ENCODE measurements at regions not wholly inside any gene's neighbourhood (a gene's known extent, or its start where the extent isn't known, plus 50 kb on each side); places are given as distances from the start of the nearest gene placed in this dataset.

GRCh38 chrX:43525901-43526610, 130.0 kb upstream of the MAOA start:
- no peak for DNase-seq

DNA sequence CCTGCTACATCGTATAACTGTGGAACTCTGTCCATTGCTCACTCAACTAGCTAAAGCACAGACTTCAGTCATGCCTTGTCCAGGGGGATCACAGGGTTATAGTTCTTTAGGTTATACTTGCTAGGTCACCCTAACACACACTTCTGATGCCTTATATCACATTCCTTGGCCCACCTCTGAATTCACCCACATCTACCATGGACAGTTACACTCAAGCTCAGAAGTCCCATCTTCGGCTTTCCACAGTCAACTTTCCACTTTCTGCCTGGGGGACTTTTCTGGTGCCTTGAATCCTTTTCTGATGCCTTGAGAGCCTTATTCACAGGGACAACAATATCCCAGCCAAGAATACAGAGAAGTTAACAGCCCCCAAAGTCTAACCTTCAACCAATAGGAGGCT, 129.2 kb upstream of the MAOA start:
- no peak for DNase-seq

- DNase-seq = no peak
These were observed 128.3 kb upstream of the MAOA start for GRCh38 chrX:43527801-43528200.

GRCh38 chrX:43530837-43531236, 125.3 kb upstream of the MAOA start:
- no peak for DNase-seq

- DNase-seq = no peak
These were observed 115.8 kb upstream of the MAOA start for GRCh38 chrX:43540318-43540717.

GRCh38 chrX:43551590-43551989, 104.5 kb upstream of the MAOA start:
- DNase-seq = no peak

GRCh38 chrX:43552156-43552555, 103.9 kb upstream of the MAOA start:
- DNase-seq = no peak

GRCh38 chrX:43552703-43553102, 103.4 kb upstream of the MAOA start:
- no peak for DNase-seq

DNA sequence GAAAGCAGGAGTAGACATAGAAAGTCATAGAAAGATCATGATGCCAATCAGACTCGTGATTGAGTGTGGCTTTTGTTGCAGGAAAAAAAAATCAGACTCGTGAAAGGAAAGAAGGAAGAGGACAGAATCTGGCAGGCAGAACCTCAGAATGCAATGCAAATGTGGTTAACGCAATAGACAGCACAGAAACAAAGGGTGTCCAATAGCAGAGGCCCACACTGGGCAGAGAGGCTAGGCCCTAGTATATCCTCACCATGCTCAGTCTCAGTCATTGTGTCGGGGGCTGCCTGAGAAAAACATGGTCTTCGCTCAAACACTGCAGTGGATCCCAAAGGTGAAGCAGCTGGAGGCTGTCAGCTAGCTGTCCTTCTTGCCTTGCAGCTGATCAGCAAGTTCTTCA, 102.8 kb upstream of the MAOA start:
- no peak for DNase-seq

GRCh38 chrX:43556207-43556606, 99.9 kb upstream of the MAOA start:
- no peak for DNase-seq

- DNase-seq = peak; percentile 61
These were observed 98.3 kb upstream of the MAOA start for GRCh38 chrX:43557792-43558191.

DNA sequence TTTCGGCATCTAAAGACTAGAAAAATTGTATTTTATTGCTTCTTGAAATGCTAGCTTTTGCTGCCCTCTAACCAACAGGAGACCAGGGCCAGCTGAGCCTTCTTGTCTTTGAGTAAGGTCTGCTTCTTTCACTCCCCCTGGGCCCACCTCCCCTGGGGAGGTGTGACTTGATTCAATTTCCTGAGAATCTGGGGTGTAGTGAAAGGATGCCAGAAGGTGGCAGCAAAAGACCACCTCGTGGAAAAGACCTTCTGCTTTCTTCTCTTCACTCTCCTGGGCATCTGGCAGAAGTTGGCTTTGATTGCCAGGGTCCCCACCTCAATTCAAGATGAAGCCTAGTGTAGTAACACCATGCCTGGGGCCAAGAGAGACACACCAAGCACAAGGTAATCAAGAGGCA, 96.5 kb upstream of the MAOA start:
- peak; percentile 40 for DNase-seq

- DNase-seq = no peak
These were observed 95.7 kb upstream of the MAOA start for GRCh38 chrX:43560247-43560946.

DNA sequence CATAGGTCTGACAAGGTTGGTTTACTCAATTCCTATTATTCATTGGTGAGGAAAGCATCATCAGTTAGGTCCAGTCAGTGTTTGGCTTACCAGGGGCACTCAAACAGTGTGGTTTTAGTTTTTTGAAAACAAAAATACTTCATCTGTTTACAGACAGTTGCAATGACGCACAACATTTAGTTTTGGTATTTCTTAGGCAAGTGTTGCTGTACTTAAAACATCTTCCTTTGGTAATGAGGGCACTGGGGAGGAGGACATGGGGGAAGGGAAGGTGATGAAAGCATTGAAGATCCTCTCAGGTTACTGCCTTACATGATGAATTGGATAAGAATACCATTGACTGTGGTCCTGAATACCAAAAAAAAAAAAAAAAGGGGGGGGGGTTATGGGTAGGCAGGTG, 93.7 kb upstream of the MAOA start:
- no peak for DNase-seq

- no peak for DNase-seq
These were observed 91.1 kb upstream of the MAOA start for GRCh38 chrX:43564953-43565352.

GRCh38 chrX:43566170-43566569, 89.9 kb upstream of the MAOA start:
- DNase-seq = no peak

GRCh38 chrX:43573441-43574015, 82.6 kb upstream of the MAOA start:
- DNase-seq = no peak

DNA sequence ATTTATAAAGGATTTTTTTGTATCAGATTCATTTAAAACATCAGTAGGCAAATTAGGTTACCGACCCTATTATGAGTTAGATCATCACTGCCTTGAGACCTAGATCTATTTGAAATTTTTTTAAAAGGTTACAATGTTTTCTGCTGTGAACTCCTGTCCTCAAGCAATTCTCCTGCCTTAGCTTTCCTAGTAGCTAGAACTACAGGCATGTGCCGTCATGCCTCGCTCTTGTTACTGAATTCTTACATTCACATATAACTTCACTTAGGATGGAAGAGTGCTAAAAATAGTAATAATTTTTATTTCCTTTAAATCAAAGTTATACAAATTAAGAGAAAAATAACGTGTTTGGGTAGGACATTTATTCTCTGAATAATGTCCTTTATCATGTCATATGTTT, 75.5 kb upstream of the MAOA start:
- no peak for DNase-seq

DNA sequence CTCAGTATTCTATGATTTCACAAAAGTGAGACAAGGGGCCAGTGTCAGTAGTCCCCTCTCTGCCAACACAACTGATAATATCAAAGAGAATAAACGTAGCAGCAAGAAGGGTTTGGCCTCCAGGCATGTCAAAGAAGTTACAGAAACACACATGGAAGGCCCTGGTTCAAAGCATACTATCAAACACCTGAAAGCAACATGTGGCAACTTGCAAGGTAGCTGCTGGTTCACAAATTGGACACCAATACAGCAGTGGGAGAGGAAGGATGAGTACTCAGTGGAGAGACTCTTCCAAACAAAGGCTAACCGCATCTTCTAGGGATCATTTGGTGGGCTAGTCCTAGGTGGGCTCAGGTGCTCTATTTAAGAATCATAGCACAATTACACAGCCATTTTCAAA, 74.9 kb upstream of the MAOA start:
- DNase-seq = no peak

DNA sequence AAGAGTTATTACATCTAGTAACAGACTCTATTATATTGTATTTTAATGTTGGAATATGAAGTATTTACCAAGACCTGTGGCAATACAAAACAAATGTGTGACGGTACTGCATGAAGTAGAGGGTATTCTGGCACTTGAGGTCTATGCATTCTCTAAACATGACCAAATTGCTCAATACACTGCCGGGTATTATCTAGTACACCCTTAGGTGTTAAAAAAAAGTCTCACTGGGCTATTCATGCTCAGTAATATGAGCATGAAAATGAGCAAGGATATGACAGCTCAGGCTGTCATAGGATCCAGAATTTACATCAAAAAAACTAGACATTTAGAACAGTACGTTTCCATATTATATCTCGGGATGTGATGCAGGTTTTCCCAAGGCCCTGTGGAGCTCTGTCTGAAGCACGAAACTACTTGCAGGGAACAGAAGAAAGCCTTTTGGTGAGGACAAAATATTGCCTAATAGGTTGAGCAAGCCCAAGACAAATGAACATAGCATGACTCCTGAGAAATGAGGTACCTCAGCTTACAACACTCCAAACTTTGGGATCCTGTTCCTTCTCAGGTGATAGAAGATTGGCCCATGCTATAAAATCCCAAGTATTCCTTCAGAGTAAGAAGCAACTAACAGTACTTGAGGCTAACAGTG, 74.1 kb upstream of the MAOA start:
- DNase-seq = no peak

DNA sequence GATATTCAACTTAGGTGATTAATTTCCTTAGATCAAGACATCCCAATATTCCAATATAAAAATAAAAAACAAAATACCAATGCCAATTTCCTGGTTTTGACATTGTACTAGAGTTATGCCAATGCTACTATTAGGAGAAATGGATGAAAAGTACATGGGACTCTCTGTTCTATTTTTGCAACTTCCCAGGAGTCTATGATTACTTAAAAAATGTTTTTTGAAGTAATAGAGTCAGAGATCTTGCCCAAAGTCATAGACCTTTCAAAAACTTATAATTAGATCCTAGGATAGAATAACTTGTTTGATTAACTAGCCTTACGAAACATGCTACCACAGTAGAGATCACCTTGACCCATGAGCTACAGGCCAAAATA, 73.6 kb upstream of the MAOA start:
- DNase-seq = no peak

DNA sequence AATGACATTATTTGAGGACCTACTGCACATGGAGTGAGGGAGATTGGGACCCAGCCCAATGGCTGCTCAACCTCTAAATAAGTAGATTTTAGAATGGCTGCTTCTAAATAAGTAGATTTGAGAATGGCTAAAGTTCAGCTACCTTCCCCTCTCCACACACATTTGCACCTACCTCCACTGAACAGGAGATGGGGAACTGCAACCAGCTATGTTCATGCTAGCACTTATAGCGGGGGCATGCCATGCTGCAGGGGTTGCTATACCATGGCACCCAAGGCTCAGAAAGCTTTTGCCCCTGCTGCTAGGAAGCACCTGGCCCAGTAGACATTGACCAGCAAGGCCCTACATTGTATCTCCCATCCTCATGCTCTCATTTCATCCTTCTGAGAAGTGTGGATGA, 70.2 kb upstream of the MAOA start:
- no peak for DNase-seq

DNA sequence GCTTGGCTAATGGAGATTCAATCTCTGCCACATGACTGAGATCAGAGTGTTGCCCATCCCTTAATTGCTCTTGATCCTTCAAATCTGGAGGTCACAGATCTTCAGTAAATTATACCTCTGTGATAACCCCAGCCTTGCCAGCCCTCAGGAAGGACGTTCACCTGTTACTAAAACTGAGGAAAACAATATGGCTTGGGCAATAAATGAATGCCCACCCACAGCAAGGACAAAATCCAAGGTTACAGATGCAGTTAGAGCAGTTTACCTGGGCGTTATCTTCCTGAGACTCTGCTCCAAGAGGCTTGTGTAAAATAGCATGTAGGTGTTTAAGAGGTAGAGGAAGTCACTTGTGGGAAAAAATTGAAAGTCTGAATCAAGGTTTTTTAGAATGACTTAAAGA, 69.3 kb upstream of the MAOA start:
- no peak for DNase-seq

- no peak for DNase-seq
These were observed 66.4 kb upstream of the MAOA start for GRCh38 chrX:43589735-43590134.

Measured in activated CD4-positive, alpha-beta T cell treated with anti-CD3 and anti-CD28 coated beads, Interleukin-10, Interleukin-2, amounts not matched to agents 100 ng/mL and 50 ng/mL, durations not matched to agents 16 hours and 8 hours (primary cell).